Astrocyte (in vitro differentiated cells and primary cell): ENCODE measurements at regions not wholly inside any gene's neighbourhood (a gene's known extent, or its start where the extent isn't known, plus 50 kb on each side); places are given as distances from the start of the nearest gene placed in this dataset.
A peak's percentile ranks its signal among the peaks of the same experiment; 100 is the strongest.

Experiments
- DNase-seq: peaks from one replicate; pipeline ENCODE4 v3.0.0-alpha.2; 2010; ENCODE audit warnings: low read depth
- FAIRE-seq: peaks from 2 replicates; lab custom pipeline; 2011; peaks lifted over from hg19 to GRCh38; lab: Jason Lieb, UNC
- H2AFZ ChIP-seq: 2 replicates; pipeline ENCODE4 v1.6.0; 2012; ENCODE audit warnings: low read depth, low read length, inconsistent platforms
- H3K27ac ChIP-seq: 2 replicates; pipeline ENCODE4 v1.5.1; 2011; ENCODE audit warnings: low read depth, low read length, inconsistent platforms
- H3K27me3 ChIP-seq: 2 replicates; pipeline ENCODE4 v1.6.0; 2011; ENCODE audit warnings: low read length, inconsistent platforms; ENCODE audit not compliant: insufficient read depth
- H3K36me3 ChIP-seq: 2 replicates; pipeline ENCODE4 v1.5.1; 2011; ENCODE audit warnings: low read length, inconsistent platforms; ENCODE audit not compliant: insufficient read depth
- H3K4me1 ChIP-seq: 2 replicates; pipeline ENCODE4 v1.5.1; 2011; ENCODE audit warnings: low read length, inconsistent platforms; ENCODE audit not compliant: insufficient read depth
- H3K4me2 ChIP-seq: 2 replicates; pipeline ENCODE4 v1.6.0; 2012; ENCODE audit warnings: low read length, inconsistent platforms
- H3K4me3 ChIP-seq: 2 replicates; pipeline ENCODE4 v1.5.1; 2011; ENCODE audit warnings: low read depth, mild to moderate bottlenecking, low read length, inconsistent platforms; ENCODE audit not compliant: insufficient read depth
- H3K79me2 ChIP-seq: 2 replicates; pipeline ENCODE4 v1.6.0; 2012; ENCODE audit warnings: mild to moderate bottlenecking, low read length, inconsistent platforms; ENCODE audit not compliant: insufficient read depth
- H3K9ac ChIP-seq: 2 replicates; pipeline ENCODE4 v1.6.0; 2012; ENCODE audit warnings: mild to moderate bottlenecking, low read length, inconsistent platforms
- H3K9me3 ChIP-seq: 2 replicates; pipeline ENCODE4 v1.5.1; 2012; ENCODE audit warnings: low read depth, mild to moderate bottlenecking, low read length, inconsistent platforms; ENCODE audit not compliant: insufficient read depth
- H4K20me1 ChIP-seq: 2 replicates; pipeline ENCODE4 v1.6.0; 2012; ENCODE audit warnings: low read length, inconsistent platforms; ENCODE audit not compliant: insufficient read depth
- H3K27ac Mint-ChIP-seq: one replicate; pipeline ENCODE4 v1.8.0; 2021; ENCODE audit warnings: mild to moderate bottlenecking, mixed read lengths; ENCODE audit not compliant: unreplicated experiment
- H3K27me3 Mint-ChIP-seq: one replicate; pipeline ENCODE4 v1.8.0; 2021; ENCODE audit warnings: low read depth, mixed read lengths; ENCODE audit not compliant: unreplicated experiment
- H3K36me3 Mint-ChIP-seq: one replicate; pipeline ENCODE4 v1.8.0; 2021; ENCODE audit warnings: low read depth, mixed read lengths; ENCODE audit not compliant: unreplicated experiment
- H3K4me1 Mint-ChIP-seq: one replicate; pipeline ENCODE4 v1.8.0; 2021; ENCODE audit warnings: low read depth, mixed read lengths; ENCODE audit not compliant: unreplicated experiment
- H3K4me3 Mint-ChIP-seq: one replicate; pipeline ENCODE4 v1.8.0; 2021; ENCODE audit warnings: mild to moderate bottlenecking, moderate library complexity, mixed read lengths; ENCODE audit not compliant: unreplicated experiment
- H3K9me3 Mint-ChIP-seq: one replicate; pipeline ENCODE4 v1.8.0; 2021; ENCODE audit warnings: mild to moderate bottlenecking, mixed read lengths; ENCODE audit not compliant: unreplicated experiment
- EZH2 ChIP-seq: IDR thresholded peaks from 2 replicates; pipeline ENCODE4 v1.6.1; 2012; ENCODE audit warnings: mild to moderate bottlenecking, low read length, inconsistent platforms; ENCODE audit not compliant: insufficient read depth
- TF ChIP-seq, protein P1 (sequence below): IDR thresholded peaks from 2 replicates; pipeline ENCODE4 v1.5.1; 2011; ENCODE audit warnings: low read depth, mild to moderate bottlenecking, inconsistent platforms, low read length, moderate library complexity; ENCODE audit not compliant: insufficient read depth

DNA sequence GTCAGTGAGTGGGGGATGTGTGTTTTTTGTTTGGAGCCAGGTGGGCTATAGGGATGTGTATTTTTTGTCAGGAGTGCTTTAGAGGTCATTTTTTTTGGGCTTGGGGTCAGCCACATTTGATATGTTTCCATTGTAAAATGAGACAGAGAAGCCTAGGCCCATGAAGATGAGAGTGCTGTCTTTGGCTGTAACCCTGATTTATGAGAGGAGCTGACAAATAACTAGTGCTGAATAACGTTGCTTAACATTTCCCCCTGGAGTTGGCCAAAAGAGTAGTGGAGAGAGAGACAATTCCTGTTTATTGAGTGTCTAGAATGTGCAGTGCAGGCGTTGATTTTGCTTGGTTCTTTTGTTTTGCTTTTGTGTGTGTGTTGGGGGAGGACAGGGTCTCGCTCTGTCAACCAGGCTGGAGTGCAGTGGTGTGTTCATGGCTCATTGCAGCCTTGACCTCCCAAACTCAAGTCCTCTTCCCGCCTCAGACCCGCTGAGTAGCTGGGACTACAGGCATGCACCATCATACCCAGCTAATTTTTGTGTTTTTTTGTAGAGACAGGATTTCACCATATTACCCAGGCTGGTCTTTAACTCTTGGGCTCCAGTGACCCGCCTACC is 64.7 kb downstream of the S1PR1 start:
- Histone ChIP-seq H3K27me3 (peaks cover under 1% of the 10 kb centered on the region), H3K9me3 (no peaks in the 10 kb centered on the region), H3K36me3 (no peaks in the 10 kb centered on the region), H3K4me1 (no peaks in the 10 kb centered on the region), H2AFZ (no peak overlapping the region), H4K20me1 (no peaks in the 10 kb centered on the region), H3K4me3 (no peak overlapping the region), H3K9ac (no peak overlapping the region), H3K4me2 (no peak overlapping the region), H3K27ac (no peak overlapping the region), H3K79me2 (no peaks in the 10 kb centered on the region)
- Mint-ChIP-seq H3K27me3 (peaks cover 3% of the 10 kb centered on the region), H3K27ac (no peak overlapping the region), H3K36me3 (no peaks in the 10 kb centered on the region), H3K4me1 (peaks cover 12% of the 10 kb centered on the region), H3K9me3 (no peaks in the 10 kb centered on the region), H3K4me3 (no peak overlapping the region)
- TF ChIP-seq, protein P1, sequence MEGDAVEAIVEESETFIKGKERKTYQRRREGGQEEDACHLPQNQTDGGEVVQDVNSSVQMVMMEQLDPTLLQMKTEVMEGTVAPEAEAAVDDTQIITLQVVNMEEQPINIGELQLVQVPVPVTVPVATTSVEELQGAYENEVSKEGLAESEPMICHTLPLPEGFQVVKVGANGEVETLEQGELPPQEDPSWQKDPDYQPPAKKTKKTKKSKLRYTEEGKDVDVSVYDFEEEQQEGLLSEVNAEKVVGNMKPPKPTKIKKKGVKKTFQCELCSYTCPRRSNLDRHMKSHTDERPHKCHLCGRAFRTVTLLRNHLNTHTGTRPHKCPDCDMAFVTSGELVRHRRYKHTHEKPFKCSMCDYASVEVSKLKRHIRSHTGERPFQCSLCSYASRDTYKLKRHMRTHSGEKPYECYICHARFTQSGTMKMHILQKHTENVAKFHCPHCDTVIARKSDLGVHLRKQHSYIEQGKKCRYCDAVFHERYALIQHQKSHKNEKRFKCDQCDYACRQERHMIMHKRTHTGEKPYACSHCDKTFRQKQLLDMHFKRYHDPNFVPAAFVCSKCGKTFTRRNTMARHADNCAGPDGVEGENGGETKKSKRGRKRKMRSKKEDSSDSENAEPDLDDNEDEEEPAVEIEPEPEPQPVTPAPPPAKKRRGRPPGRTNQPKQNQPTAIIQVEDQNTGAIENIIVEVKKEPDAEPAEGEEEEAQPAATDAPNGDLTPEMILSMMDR = no peak
- no peak for TF ChIP-seq EZH2
- DNase-seq (no peak), FAIRE-seq (no peak)

DNA sequence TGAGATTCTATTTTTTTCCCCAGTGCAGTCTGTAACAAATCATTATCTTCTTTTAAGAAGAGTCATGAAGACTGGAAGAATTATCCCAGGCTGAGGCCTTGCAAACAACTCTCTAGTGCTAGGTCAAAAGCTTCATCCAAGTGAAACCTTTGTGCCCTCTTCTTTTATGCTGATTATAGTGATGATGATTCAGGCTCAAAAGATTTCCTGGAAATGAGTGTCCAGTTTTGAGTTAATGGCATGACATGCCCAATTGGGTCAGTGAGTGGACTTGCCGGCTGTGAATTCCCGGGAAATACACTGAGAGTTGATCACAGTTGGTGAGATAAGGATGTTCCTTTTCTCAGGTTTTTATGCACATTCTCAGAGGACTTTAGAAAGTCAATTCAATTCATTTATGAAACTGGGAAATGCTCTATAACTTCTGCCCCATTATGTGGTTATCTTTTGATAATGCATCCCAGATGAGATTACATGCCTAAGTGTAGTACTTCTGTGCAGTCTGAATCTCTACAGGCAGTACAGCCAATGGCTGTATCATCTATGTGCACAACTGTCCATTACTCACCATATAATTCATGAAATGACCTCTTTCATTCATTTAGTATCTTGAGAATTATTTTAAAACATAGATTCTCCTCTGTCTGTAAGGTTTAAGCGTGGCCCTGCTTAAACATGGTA is 66.2 kb downstream of the S1PR1 start:
- Mint-ChIP-seq H3K27ac (no peak overlapping the region), H3K9me3 (no peaks in the 10 kb centered on the region), H3K36me3 (no peaks in the 10 kb centered on the region), H3K4me3 (no peak overlapping the region), H3K4me1 (peaks cover 12% of the 10 kb centered on the region), H3K27me3 (peaks cover 6% of the 10 kb centered on the region)
- H3K4me2 ChIP-seq = no peak overlapping the region
- H3K4me3 ChIP-seq = no peak overlapping the region
- peaks cover 12% of the 10 kb centered on the region for H3K27me3 ChIP-seq
- TF ChIP-seq, protein P1 = no peak
- no peak for TF ChIP-seq EZH2
- FAIRE-seq = no peak
- H3K9ac ChIP-seq = no peak overlapping the region
- H3K9me3 ChIP-seq = no peaks in the 10 kb centered on the region
- no peaks in the 10 kb centered on the region for H3K4me1 ChIP-seq
- no peaks in the 10 kb centered on the region for H4K20me1 ChIP-seq
- H3K27ac ChIP-seq = no peak overlapping the region
- no peaks in the 10 kb centered on the region for H3K36me3 ChIP-seq
- H2AFZ ChIP-seq = no peak overlapping the region
- no peaks in the 10 kb centered on the region for H3K79me2 ChIP-seq
- DNase-seq = peak; percentile 15
